Colonic mucosa (tissue), 4 donors: ENCODE measurements at regions not wholly inside any gene's neighbourhood (a gene's known extent, or its start where the extent isn't known, plus 50 kb on each side); places are given as distances from the start of the nearest gene placed in this dataset.

ENCODE experiments used
- DNase-seq: peaks from one replicate; pipeline ENCODE4 v3.0.0-alpha.2; 2020
- H3K27ac ChIP-seq: fragments of 200-600 bp; one replicate; pipeline ENCODE4 v1.8.0; 2021
- H3K27me3 ChIP-seq: fragments of 200-600 bp; one replicate; pipeline ENCODE4 v1.8.0; 2021
- H3K36me3 ChIP-seq: fragments of 200-600 bp; one replicate; pipeline ENCODE4 v1.8.0; 2021
- H3K4me1 ChIP-seq: fragments of 200-600 bp; one replicate; pipeline ENCODE4 v1.8.0; 2021; ENCODE audit warnings: mild to moderate bottlenecking
- H3K4me3 ChIP-seq: fragments of 200-600 bp; one replicate; pipeline ENCODE4 v1.8.0; 2021
- H3K9ac ChIP-seq, 2 donors: one replicate each; pipeline ENCODE4 v1.7.0; 2013; ENCODE audit warnings: control low read depth in 2 of 2, low read depth in 2 of 2, low read length in 2 of 2
- H3K9me3 ChIP-seq: fragments of 200-600 bp; one replicate; pipeline ENCODE4 v1.8.0; 2021
- CTCF ChIP-seq: fragments of 200-600 bp; IDR thresholded peaks from one replicate; pipeline ENCODE4 v1.8.0; 2022; ENCODE audit warnings: antibody characterized with exemption, mild to moderate bottlenecking
- intact Hi-C: fragments of 100-400 bp; cut with DNase I; formaldehyde crosslinking; loops from one replicate; pipeline ENCODE4 v1.14.1; 2022
- donor health status: healthy.
- donor health status: DM: no; HTN: no; CAD: no.
- donor health status: DM: no; HTN: no; CAD: no.

GRCh38 chr5:171712616-171713015, 73.0 kb upstream of the SMIM23 start:
- Histone ChIP-seq H3K27me3 (no peaks in the 10 kb centered on the region), H3K4me3 (no peak overlapping the region), H3K4me1 (no peaks in the 10 kb centered on the region), H3K9me3 (no peaks in the 10 kb centered on the region), H3K9ac (no peak overlapping the region), H3K27ac (no peak overlapping the region), H3K36me3 (no peaks in the 10 kb centered on the region)
- intact Hi-C loops, result no loop called here
- no peak for TF ChIP-seq CTCF
- DNase-seq, result no peak

- no peaks in the 10 kb centered on the region for H3K36me3 ChIP-seq
- no peak overlapping the region for H3K9ac ChIP-seq
- intact Hi-C loops, result no loop called here
Measured at GRCh38 chr5:171713152-171713551, 72.5 kb upstream of the SMIM23 start.

GRCh38 chr5:171714261-171714660, 71.4 kb upstream of the SMIM23 start:
- no peak for DNase-seq

More at GRCh38 chr5:171713152-171713551, 72.5 kb upstream of the SMIM23 start:
- Histone ChIP-seq H3K4me3 (no peak overlapping the region), H3K4me1 (no peaks in the 10 kb centered on the region), H3K27me3 (no peaks in the 10 kb centered on the region), H3K27ac (no peak overlapping the region), H3K9me3 (no peaks in the 10 kb centered on the region)
- DNase-seq, result no peak
- no peak for TF ChIP-seq CTCF

GRCh38 chr5:171714851-171715250, 70.8 kb upstream of the SMIM23 start:
- H3K9me3 ChIP-seq, result no peaks in the 10 kb centered on the region
- TF ChIP-seq CTCF, result no peak
- no peak overlapping the region for H3K9ac ChIP-seq
- no peaks in the 10 kb centered on the region for H3K27me3 ChIP-seq
- H3K36me3 ChIP-seq, result no peaks in the 10 kb centered on the region
- intact Hi-C loops, result no loop called here
- no peak overlapping the region for H3K27ac ChIP-seq
- no peak overlapping the region for H3K4me3 ChIP-seq
- no peak for DNase-seq
- H3K4me1 ChIP-seq, result no peaks in the 10 kb centered on the region

More at GRCh38 chr5:171714261-171714660, 71.4 kb upstream of the SMIM23 start:
- no peaks in the 10 kb centered on the region for H3K4me1 ChIP-seq
- no peaks in the 10 kb centered on the region for H3K27me3 ChIP-seq
- no peaks in the 10 kb centered on the region for H3K36me3 ChIP-seq
- intact Hi-C loops, result no loop called here
- no peak overlapping the region for H3K27ac ChIP-seq
- H3K4me3 ChIP-seq, result no peak overlapping the region
- no peaks in the 10 kb centered on the region for H3K9me3 ChIP-seq
- no peak overlapping the region for H3K9ac ChIP-seq
- TF ChIP-seq CTCF, result no peak

- intact Hi-C loops, result no loop called here
- Histone ChIP-seq H3K36me3 (no peaks in the 10 kb centered on the region), H3K4me3 (no peak overlapping the region), H3K4me1 (no peaks in the 10 kb centered on the region), H3K9ac (no peak overlapping the region), H3K27me3 (no peaks in the 10 kb centered on the region), H3K27ac (no peak overlapping the region), H3K9me3 (no peaks in the 10 kb centered on the region)
- no peak for TF ChIP-seq CTCF
- DNase-seq, result no peak
Measured at GRCh38 chr5:171715551-171715950, 70.1 kb upstream of the SMIM23 start.

- H3K9ac ChIP-seq, result no peak overlapping the region
- DNase-seq, result no peak
- no peak for TF ChIP-seq CTCF
- no peaks in the 10 kb centered on the region for H3K27me3 ChIP-seq
- H3K9me3 ChIP-seq, result no peaks in the 10 kb centered on the region
- H3K27ac ChIP-seq, result no peak overlapping the region
- no peaks in the 10 kb centered on the region for H3K4me1 ChIP-seq
- intact Hi-C loops, result no loop called here
- no peaks in the 10 kb centered on the region for H3K36me3 ChIP-seq
- no peak overlapping the region for H3K4me3 ChIP-seq
Measured at GRCh38 chr5:171720086-171720485, 65.5 kb upstream of the SMIM23 start.
